Breast epithelium (tissue), 3 donors: ENCODE measurements at regions not wholly inside any gene's neighbourhood (a gene's known extent, or its start where the extent isn't known, plus 50 kb on each side); places are given as distances from the start of the nearest gene placed in this dataset.

Experiments
- CTCF ChIP-seq, 3 donors: fragments of 450-650 bp; IDR thresholded peaks; one replicate each; pipeline ENCODE4 v1.5.1; 2016 to 2017; ENCODE audit warnings: antibody characterized with exemption in 3 of 3, mild to moderate bottlenecking in 3 of 3, moderate library complexity in 3 of 3
- POLR2A ChIP-seq: fragments of 450-650 bp; IDR thresholded peaks from one replicate; pipeline ENCODE4 v1.6.1; 2016; ENCODE audit warnings: antibody characterized with exemption, mild to moderate bottlenecking, moderate library complexity
- POLR2AphosphoS5 ChIP-seq, 3 donors: sonication (generic); formaldehyde crosslinking; IDR thresholded peaks; one replicate each; pipeline ENCODE4 v1.6.1; 2017; ENCODE audit warnings: antibody characterized with exemption in 3 of 3

GRCh38 chr5:166716856-166717492 lies 1574.5 kb upstream of the WWC1 start:
- TF ChIP-seq CTCF (IDR thresholded peaks at IDR 0.05), result no peak
- TF ChIP-seq POLR2A, result no peak
- no peak for TF ChIP-seq POLR2AphosphoS5 (IDR thresholded peaks at IDR 0.05)
